NCI-H2081 (cell line): ENCODE measurements at regions not wholly inside any gene's neighbourhood (a gene's known extent, or its start where the extent isn't known, plus 50 kb on each side); places are given as distances from the start of the nearest gene placed in this dataset.
"Not testable (repeated sequence)": the region's sequence is repeated elsewhere in the genome, so short reads cannot be mapped to it uniquely, and the experiment has no call there.

Experiments used
- DNase-seq, 2 experiments: peaks; one replicate each; lab custom pipeline; 2025; lab: John Stamatoyannopoulos, UW

DNA sequence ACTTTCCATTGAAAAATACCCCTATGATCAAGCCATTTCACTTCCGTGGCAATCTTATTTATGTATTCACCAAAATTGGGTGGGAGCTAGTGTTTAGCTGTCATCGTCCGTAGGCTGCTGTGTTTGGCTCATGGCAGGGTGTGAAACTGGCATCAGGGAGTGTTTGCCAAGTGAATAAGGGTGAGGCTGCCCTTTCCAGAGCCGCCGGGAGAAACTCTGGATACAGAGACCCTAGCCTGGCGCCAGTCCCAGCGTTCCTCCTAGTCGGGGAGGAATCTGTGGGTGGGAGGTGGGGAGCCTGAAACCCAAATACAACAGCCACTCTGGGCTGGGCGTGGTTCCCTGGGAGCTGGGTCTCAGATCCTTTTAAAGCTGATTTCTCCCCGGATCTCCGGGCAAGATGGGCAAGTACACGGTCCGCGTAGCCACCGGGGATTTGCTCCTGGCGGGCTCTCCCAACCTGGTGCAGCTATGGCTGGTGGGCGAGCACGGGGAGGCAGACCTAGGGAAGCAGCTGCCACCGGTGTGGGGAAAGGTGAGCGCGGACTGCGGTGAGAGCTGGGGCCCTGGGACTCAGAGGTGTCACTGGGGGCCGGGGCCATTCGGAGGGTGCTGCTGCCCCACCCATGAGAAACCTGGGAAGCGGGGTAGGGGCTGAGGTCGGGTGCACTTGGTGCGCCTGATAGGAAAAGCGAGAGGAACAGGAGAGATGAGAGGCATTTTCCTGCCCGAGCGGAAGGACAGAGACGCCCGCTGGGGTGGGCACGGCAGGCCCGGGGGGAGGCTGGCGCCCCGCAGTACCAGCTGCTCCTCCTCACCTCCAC, 62.1 kb upstream of the TEKT1 start:
- no peak for DNase-seq

DNA sequence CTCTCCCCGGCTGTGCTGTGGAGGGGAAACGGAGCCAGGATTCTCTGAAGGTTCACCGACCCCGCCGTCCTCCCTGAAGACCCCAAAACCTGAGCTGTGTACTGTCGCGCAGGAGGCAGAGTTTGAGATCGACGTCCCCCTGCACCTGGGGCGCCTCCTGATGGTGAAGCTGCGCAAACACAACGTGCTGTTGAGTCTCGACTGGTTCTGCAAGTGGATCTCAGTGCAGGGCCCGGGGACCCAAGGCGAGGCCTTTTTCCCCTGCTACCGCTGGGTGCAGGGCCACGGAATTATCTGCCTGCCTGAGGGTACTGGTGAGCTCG, 62.6 kb upstream of the TEKT1 start:
- no peak for DNase-seq

DNA sequence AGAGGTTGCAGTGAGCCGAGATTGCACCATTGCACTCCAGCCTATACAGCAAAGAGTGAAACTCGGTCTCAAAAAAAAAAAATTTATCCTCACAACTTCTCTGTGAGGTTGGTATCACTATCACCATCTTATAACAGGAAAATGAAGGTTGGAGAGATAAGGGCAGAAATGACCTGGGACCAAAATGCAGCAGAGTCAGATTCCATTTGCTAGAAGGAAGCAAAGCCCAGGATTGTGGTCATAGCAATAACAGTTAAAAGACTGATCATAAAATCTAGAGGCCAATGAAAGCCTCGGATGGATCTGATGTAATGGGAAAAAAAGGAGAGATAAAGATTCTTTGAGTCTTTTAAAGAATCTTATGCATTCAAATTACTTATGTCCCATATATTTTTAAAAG, 69.6 kb upstream of the TEKT1 start:
- DNase-seq, result no peak

DNA sequence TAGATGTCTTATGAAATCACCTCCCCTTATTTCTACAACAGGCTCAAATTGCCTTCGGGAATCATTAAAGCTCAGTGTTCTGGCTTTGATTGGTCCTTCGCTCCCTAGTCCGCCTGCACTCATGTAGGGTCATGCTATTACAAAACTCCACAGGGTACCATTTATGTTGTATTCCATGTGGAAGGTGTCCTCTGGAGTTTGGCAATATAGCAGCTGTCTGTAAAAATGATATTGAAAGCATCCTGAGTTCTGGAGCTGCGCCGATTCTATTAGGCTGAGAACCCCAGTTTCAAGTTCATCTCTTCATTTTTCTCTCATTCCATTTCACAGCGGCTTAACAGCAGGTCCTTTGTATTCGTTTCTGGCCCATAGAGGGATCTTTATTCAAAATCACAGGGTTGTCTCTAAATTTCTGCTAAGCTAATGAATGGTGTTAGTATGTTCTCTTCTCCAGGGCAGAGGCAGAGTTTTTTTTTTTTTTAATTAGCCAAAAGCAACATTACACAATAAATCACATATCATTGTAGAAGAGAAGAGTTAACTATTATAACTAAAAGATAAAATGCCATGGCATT, 71.9 kb upstream of the TEKT1 start:
- DNase-seq, result no peak

DNA sequence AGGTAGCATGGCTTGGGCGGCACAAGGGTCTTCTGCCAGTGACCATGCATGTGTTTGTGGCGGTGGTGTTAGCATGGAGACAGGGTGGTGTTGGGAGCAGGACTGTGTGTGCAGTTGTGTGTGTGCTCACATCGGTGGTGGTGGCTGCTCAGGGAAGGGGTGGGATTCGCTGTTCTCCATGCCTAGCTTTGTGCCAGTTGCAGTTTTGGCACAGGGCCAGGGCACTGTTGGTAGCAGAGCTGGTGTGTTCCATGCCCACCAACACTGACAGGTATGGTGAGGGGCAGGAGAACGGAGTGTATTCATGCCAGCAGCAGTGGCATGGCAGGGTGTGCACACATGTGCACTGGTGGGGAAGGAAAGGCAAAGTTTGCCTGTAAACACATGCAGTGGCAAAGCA, 77.3 kb upstream of the TEKT1 start:
- DNase-seq, result no peak

DNA sequence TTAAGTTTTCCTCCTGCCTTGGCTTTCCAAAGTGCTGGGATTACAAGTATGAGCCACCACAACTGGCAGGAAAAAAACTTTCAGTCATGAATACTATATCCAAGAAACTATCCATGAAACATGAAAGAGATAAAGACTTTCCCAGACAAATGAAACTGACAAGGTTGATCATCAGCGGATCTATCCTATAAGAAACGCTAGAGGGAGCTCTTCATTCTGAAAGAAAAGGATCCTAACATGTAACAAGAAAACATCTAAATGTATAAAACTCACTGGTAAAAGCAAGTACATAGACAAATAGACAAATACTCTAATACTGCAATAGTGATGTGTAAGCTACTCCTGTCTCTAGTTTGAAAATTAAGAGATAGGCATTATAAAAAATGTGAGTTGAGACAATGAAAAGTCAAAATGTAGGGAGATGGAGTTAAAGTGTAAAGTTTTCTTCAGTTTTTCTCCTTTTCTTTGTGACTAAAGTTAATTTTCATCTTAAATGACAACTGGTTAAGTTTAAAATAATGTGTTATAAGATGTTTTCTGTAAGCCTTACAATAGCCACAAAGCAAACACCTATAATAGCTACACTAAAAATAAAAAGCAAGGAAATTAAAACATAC, 79.6 kb upstream of the TEKT1 start:
- DNase-seq, result peak in 1 of 2 experiments; percentile 8

DNA sequence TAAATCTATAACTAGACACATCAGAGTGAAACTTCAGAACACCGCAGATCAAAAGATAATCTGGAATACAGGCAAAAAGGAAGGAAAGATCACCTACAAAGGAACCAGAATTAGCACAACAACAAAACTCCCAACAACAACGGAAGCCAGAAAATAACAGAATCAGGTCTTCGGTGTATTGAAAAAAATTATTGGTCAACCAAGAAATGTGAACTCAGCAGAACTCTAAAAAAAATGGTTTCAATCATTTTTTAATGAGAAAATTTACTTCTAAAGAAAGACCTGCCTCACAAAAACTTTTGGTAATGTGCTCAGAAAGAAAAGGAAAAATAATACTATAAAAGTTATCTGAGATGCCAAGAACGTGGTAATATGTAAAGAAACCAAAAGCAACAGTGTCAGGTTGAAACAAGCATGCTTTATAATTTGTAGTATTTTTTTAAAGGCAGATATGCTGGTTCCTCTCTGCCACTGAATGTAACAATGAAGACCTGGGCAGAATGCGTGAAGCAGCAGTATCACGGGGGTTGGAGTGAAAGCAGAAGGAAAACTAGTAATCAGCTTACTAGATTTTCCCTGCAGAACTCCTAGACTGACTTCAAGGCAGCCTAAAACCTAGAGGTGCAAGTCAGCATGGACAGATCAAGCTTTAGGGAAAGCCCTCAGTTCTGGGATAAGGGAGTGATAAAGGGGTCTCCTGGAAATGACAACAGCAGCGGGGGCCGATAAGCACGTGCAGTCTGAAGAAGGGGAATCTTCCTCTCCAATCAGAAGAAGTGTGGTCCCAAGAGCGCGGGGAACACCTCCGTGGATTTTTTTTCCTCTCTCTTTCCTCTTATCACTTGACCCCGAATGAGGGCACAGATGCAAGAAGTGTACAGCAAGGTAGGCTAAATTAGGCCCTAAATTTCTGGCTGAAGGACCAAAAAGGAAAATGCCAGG, 80.9 kb upstream of the TEKT1 start:
- DNase-seq, result no peak

DNA sequence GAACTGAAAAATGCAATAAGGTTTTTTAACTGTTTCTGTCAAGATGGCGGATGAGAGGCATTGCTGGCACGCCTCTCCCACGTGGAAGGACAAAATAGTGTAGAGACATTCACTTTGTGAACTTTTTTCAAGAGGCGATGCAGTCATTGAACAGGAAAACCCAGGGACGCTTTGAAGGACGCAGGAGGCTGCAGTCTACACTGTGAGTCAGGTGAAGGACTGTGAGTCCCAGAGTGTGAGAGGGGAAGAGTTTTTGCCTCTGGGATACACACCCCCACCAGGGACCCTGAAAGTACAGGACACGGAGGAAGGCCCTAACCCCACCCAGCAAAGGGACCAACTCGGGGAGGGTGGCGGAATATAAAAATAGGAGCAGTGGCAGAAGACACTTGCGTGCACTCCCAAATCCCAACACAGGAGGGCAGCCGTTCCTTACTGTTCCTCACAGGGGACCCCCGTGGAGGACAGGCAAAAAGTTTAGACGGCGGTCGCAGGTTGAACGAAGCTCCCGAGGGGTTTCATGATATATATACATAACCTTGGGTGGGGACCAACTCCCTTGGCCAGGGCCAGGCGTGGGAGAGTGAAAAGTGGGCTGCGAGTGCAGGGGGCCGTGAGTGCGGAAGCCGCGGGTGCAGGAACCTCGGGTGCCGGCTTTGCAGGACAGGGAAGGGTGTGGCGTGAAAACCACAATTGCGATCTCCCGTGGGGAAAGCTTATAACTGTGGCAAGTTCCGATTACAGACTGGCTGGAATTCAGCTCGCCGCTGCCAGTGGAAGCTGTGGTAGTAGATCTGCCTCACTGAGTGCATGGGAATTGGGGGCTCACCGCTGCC, 82.0 kb upstream of the ALOX12 start:
- DNase-seq, result peak; percentile 16 to 17

DNA sequence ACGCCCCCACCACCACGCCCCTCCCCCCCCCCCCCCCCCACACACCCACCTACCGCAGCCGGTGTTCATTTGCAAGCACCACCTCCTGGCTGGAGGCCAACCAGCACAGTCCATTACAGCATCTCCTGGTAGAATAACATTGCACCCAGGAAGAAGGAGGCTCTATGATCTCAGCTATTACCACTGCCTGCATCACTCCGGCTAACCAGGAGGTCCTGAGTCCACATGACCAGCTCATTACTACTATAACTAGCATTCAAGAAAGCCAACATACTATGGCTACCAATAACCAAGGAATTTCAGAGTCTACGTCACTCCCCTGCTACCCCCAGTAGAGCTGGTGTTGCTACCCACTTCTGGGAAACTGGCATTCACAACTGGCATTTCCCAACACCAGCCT, 81.1 kb upstream of the ALOX12 start:
- no peak for DNase-seq

DNA sequence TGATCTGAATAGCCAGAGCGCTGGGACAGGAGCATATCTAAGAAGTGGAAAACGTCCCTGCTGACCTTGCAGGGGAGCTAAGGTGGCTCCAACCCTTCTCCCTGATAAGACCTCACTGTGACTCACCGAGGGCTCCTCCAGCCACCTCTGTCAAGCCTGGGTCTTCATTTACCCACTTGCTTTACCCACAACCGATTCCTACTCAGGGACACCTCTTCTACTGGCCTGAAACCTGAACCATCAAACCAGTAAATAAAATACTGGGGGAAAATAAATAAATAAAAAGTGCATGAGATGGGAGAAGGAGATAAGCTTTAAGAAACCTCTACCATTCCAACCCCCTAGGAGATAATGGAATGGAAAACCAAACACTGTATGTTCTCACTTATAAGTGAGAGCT, 80.2 kb upstream of the ALOX12 start:
- no peak for DNase-seq

DNA sequence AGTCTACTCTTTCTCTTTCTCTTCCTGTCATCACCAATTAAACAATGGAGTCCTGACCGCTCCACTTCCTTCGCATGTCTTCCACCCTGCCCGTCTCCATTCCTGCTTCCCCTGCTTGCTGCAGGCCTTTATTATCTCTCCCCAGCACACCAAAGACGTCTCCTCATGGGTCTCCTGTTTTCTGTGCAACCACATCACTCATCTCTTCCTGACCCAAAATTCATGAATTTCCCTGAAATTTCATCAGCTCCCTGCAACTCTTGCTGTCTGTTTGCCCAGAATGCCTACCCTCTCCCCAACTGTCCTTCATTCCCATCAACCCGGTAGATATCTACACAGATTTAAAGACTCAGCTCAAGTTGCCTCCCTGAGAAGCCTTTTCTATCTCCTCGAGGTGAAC, 76.7 kb upstream of the ALOX12 start:
- no peak for DNase-seq

DNA sequence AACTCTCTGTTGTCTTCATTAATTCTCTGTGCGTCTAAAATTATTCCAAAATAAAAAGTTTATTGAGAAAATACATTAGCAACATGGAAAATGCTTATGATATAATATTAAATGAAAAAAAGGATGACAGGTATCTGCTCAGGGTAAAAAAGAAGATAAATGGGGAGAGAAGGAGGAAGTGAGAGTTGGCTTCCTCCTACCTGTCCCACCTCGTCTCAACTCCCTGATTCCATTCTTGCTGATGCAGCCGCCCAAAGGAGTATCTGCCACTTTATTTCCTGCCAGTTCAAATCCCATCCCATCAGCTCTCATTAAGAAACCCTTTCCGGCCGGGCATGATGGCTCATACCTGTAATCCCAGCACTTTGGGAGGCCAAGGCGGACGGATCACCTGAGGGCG, 72.5 kb upstream of the ALOX12 start:
- no peak for DNase-seq

DNA sequence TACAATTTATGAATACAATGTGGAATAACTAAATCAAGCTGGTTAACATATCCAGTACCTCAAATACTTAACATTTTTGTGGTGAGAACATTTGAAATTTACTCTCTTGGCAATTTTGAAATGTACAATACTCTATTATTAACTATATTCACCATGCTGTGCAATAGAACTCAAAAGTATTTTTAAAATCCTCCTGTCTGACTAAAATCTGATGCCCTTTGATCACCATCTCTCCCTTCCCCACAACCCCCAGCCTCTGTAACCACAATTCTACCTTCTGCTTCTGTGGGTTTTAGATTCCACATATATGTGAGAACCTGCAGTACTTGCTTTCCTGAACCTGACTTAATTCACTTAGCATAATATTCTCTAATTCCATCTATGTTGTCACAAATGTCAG, 71.6 kb upstream of the ALOX12 start:
- DNase-seq, result no peak

DNA sequence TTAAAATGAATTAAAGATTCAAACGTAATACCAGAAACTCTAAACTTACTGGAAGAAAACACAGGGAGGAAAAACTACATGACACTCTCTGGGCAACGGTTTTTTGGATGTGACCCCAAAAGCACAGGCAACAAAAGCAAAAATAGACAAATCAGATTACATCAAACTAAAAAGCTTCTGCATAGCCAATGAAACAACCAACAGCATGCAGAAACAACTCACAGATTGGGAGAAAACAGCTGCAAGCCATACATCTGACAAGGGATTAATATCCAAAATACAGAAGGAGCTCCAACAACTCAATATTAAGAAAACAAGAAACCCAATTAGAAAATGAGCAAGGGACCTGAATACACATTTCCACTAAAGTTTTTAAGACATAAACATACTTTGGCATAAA, 69.2 kb upstream of the ALOX12 start:
- DNase-seq, result no peak

DNA sequence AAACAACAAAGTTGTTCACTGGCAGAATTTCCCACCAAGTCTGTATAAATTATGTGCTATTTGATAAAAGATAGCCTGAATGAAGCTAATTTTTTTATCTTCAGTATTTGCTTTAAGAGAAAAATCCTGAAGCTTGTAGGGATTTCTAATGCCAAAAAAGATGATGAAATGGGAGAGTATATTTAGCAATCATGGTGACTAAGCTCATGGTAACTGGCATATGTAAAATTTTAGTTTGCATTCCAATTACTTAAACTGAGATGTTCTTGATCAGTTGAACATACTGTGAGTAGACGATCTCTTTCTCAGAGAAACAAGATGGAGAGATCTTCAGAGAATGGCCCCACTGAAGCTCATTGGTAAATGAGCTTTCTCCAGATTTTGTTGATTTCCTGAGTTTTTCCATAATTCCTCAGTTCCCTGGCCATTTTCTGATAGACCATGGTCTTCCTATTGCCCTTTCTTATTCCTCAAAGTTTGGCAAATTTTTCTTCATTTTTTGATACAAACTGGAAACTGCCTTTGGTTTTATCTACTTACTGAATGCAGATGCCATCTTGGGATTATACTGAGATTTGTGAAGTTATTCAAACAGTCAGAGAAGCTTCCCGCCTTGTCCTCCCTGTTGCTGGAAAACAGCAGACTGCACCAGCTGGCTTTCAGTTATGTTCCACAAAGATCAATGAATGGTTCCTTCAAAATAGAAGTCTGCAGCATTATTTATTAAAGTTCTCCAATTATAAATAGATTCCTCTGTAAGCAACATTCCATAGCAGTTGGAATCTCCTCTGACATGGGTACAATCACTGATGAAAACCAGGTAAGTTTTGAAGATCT, 68.3 kb upstream of the ALOX12 start:
- DNase-seq, result no peak

DNA sequence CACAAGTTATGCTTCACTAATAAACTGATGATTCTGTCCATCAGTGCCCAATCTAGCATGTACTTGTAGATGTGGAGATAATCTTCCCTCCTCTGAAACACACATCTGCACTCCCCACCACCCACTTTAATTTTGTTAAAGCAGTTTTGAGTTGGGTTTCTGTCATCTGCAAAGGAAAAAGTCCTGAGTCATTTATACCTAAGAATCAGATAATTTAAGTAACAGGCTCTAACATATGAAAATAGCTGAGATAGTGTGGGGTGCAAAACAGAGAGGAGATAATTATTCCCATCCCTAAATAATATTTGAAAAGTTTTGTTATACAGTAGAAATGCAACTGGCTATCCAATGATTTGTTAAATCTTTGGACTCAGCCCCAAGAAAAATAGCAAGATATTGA, 67.7 kb upstream of the ALOX12 start:
- DNase-seq, result no peak

DNA sequence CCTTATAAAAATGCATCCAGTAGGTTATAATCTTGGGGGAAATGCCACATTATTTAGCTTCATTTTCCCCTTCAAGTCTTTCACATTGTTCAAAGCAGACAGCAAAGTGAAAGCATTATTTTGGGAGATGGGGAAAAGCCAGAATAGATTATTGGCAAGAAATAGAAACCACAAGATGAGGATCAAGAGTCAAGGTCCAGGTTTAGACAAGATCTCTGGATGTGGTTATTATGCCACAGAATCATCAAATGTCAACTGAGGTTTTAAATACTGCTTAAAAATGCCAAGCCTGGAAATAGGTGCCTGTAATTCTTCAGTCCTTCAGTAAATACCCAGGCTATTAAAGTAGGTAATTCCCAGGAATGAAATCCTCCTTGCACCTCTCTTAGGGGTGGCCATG, 65.1 kb upstream of the ALOX12 start:
- DNase-seq, result no peak

DNA sequence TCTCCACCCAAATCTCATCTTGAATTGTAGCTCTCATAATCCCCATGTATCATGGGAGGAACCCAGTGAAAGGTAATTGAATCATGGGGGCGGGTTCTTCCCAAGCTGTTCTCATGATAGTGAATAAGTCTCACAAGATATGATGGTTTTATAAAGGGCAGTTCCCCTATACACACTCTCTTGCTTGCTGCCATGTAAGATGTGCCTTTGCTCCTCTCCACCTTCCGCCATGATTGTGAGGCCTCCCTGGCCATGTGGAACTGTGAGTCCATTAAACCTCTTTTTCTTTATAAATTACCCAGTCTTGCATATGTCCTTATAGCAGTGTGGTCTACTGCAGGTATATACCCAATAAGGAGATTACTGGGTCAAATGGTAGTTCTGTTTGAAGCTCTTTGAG, 61.3 kb upstream of the ALOX12 start:
- DNase-seq, result not testable (repeated sequence)

DNA sequence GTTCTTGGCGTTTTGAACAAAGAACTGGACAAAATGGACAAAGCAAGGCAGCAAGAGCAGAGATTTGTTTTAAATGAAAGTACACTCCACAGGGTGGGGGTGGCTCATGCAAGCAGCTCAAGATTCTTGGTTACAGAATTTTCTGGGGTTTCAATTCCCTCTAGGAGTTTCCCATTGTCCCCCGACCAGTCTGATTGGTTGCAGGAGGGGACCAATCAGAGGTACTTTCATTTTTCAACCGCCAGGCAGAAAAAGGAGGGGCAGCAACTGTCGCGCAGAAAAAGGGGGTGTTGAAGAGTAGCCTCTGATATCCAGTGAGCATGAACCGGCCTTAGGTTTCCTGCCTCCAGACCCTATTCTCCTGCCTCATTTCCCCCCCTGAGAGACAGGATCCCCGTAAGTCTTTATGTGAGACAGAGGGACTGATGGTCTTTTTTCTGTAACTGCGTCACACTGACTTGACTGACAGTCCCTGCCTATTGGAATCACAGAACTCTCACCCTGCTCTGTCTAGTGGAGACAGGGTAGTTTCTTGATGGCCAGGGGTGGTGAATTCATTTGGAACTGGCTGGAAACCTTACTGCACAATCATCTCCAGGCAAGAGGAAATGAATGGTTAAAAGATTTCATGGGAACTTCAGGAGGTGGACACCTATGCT, 59.4 kb upstream of the ALOX12 start:
- no peak for DNase-seq

DNA sequence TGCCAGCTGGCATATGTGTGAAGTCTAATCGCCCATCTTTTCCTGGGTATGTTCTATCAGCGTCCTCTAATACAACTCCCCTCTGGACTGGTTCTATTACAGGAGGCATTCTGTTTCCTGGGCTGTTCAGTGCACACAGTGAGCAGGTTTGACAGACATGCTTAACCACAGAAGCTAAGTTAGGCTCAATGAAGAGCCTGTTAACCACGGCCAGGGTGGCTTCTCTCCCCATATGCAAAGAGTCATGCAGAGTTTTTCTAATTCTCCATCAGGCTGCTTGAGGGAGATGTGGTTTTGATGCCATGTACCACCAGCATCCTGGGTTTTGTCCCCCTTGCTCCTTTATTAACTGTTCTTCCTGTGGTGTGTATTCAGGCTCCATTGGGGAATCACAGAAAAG, 57.2 kb upstream of the ALOX12 start:
- DNase-seq, result no peak
